Smooth muscle cell of the brain vasculature (primary cell): ENCODE measurements at regions not wholly inside any gene's neighbourhood (a gene's known extent, or its start where the extent isn't known, plus 50 kb on each side); places are given as distances from the start of the nearest gene placed in this dataset.

Source experiments
- DNase-seq: peaks from one replicate; pipeline ENCODE4 v3.0.0-alpha.2; 2012; ENCODE audit warnings: low read depth, low spot score

GRCh38 chr15:62935300-62936081, 107.1 kb upstream of the TPM1 start:
- no peak for DNase-seq

GRCh38 chr15:62938825-62939224, 103.7 kb upstream of the TPM1 start:
- DNase-seq = no peak

GRCh38 chr15:62940093-62940754, 102.3 kb upstream of the TPM1 start:
- DNase-seq = no peak

- peak; percentile 86 for DNase-seq
Observed at GRCh38 chr15:62940755-62941361, 101.7 kb upstream of the TPM1 start.

GRCh38 chr15:62941699-62942098, 100.8 kb upstream of the TPM1 start:
- no peak for DNase-seq

- no peak for DNase-seq
Observed at GRCh38 chr15:62942428-62942827, 100.1 kb upstream of the TPM1 start.

- DNase-seq = no peak
Observed at GRCh38 chr15:62945063-62945462, 97.5 kb upstream of the TPM1 start.

- no peak for DNase-seq
Observed at GRCh38 chr15:62945760-62946159, 96.8 kb upstream of the TPM1 start.

- no peak for DNase-seq
Observed at GRCh38 chr15:62946940-62947339, 95.6 kb upstream of the TPM1 start.

GRCh38 chr15:62950462-62950931, 92.0 kb upstream of the TPM1 start:
- no peak for DNase-seq

- DNase-seq = no peak
Observed at GRCh38 chr15:62951481-62951880, 91.1 kb upstream of the TPM1 start.

- no peak for DNase-seq
Observed at GRCh38 chr15:62953021-62953420, 89.5 kb upstream of the TPM1 start.

- no peak for DNase-seq
Observed at GRCh38 chr15:62953496-62954045, 89.0 kb upstream of the TPM1 start.

GRCh38 chr15:62957130-62957529, 85.4 kb upstream of the TPM1 start:
- DNase-seq = no peak

- no peak for DNase-seq
Observed at GRCh38 chr15:62958528-62959363, 83.8 kb upstream of the TPM1 start.

- DNase-seq = no peak
Observed at GRCh38 chr15:62961134-62961533, 81.4 kb upstream of the TPM1 start.

GRCh38 chr15:62962101-62962995, 80.2 kb upstream of the TPM1 start:
- DNase-seq = no peak

GRCh38 chr15:62964251-62964650, 78.3 kb upstream of the TPM1 start:
- DNase-seq = no peak

- no peak for DNase-seq
Observed at GRCh38 chr15:62966294-62967078, 76.1 kb upstream of the TPM1 start.

GRCh38 chr15:62968699-62969098, 73.8 kb upstream of the TPM1 start:
- no peak for DNase-seq
